DOHH2 (cell line): ENCODE measurements at regions not wholly inside any gene's neighbourhood (a gene's known extent, or its start where the extent isn't known, plus 50 kb on each side); places are given as distances from the start of the nearest gene placed in this dataset.
"Not testable (repeated sequence)": the region's sequence is repeated elsewhere in the genome, so short reads cannot be mapped to it uniquely, and the experiment has no call there.

Source experiments
- EZH2phosphoT487 ChIP-seq: fragments of 200-600 bp; sonication (generic); IDR thresholded peaks from 2 replicates; pipeline ENCODE4 v1.6.1; 2017; ENCODE audit warnings: borderline replicate concordance, mild to moderate bottlenecking, antibody characterized with exemption, low read length, moderate library complexity, mixed read lengths
- TF ChIP-seq, protein P1 (sequence below): fragments of 200-600 bp; sonication (generic); IDR thresholded peaks from one replicate; pipeline ENCODE4 v1.5.1; 2014; ENCODE audit warnings: antibody characterized with exemption, mild to moderate bottlenecking, low read depth, low read length; ENCODE audit not compliant: poor library complexity, severe bottlenecking

DNA sequence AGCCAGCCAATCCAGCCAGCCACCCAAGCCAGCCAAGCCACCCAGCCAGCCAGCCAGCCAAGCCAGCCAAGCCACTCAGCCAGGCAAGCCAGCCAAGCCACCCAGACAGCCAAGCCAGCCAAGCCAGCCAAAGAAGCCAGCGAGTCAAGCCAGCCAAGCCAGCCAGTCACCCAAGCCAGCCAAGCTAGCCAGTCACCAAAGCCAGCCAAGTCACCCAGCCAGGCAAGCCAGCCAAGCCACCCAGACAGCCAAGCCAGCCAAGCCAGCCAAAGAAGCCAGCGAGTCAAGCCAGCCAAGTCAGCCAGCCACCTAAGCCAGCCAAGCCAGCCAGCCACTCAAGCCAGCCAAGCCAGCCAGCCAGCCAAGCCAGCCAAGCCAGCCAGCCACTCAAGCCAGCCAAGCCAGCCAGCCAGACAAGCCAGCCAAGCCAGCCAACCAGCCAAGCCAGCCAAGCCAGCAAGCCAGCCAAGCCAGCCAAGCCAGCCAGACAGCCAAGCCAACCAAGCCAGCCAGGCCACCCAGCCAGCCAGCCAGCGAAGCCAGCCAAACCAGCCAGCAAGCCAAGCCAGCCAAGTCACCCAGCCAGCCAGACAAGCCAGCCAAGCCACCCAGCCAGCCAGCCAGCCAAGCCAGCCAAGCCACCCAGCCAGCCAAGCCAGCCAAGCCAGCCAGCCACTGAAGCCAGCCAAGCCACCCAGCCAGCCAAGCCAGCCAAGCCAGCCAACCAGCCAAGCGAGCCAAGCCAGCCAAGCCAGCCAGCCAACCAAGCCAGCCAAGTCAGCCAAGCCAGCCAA lies 198.8 kb downstream of the GOLGA6L6 start:
- TF ChIP-seq, protein P1, sequence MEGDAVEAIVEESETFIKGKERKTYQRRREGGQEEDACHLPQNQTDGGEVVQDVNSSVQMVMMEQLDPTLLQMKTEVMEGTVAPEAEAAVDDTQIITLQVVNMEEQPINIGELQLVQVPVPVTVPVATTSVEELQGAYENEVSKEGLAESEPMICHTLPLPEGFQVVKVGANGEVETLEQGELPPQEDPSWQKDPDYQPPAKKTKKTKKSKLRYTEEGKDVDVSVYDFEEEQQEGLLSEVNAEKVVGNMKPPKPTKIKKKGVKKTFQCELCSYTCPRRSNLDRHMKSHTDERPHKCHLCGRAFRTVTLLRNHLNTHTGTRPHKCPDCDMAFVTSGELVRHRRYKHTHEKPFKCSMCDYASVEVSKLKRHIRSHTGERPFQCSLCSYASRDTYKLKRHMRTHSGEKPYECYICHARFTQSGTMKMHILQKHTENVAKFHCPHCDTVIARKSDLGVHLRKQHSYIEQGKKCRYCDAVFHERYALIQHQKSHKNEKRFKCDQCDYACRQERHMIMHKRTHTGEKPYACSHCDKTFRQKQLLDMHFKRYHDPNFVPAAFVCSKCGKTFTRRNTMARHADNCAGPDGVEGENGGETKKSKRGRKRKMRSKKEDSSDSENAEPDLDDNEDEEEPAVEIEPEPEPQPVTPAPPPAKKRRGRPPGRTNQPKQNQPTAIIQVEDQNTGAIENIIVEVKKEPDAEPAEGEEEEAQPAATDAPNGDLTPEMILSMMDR, result not testable (repeated sequence)
- TF ChIP-seq EZH2phosphoT487, result not testable (repeated sequence)
